Endothelial cell (in vitro differentiated cells): ENCODE measurements at regions not wholly inside any gene's neighbourhood (a gene's known extent, or its start where the extent isn't known, plus 50 kb on each side); places are given as distances from the start of the nearest gene placed in this dataset.

Experiments used
- DNase-seq: peaks from one replicate; pipeline ENCODE4 v3.0.0; 2021; ENCODE audit warnings: low spot score
- H3K27ac Mint-ChIP-seq: one replicate; pipeline ENCODE4 v1.8.0; 2021; ENCODE audit warnings: mixed read lengths, inconsistent platforms; ENCODE audit not compliant: unreplicated experiment
- H3K27me3 Mint-ChIP-seq: one replicate; pipeline ENCODE4 v1.8.0; 2021; ENCODE audit warnings: mild to moderate bottlenecking, moderate library complexity, mixed read lengths, inconsistent platforms; ENCODE audit not compliant: unreplicated experiment
- H3K36me3 Mint-ChIP-seq: one replicate; pipeline ENCODE4 v1.8.0; 2021; ENCODE audit warnings: mild to moderate bottlenecking, low read depth, mixed read lengths, inconsistent platforms; ENCODE audit not compliant: unreplicated experiment
- H3K4me1 Mint-ChIP-seq: one replicate; pipeline ENCODE4 v1.8.0; 2021; ENCODE audit warnings: mild to moderate bottlenecking, mixed read lengths, inconsistent platforms; ENCODE audit not compliant: unreplicated experiment
- H3K4me3 Mint-ChIP-seq: one replicate; pipeline ENCODE4 v1.8.0; 2021; ENCODE audit warnings: mild to moderate bottlenecking, mixed read lengths, inconsistent platforms; ENCODE audit not compliant: unreplicated experiment
- H3K9me3 Mint-ChIP-seq: one replicate; pipeline ENCODE4 v1.8.0; 2021; ENCODE audit warnings: mixed read lengths, inconsistent platforms; ENCODE audit not compliant: unreplicated experiment
- TF ChIP-seq, protein P1 (sequence below): fragments of 200-600 bp; sonication (generic); IDR thresholded peaks from one replicate; pipeline ENCODE4 v1.5.0; 2021; ENCODE audit warnings: antibody characterized with exemption; ENCODE audit not compliant: unreplicated experiment

DNA sequence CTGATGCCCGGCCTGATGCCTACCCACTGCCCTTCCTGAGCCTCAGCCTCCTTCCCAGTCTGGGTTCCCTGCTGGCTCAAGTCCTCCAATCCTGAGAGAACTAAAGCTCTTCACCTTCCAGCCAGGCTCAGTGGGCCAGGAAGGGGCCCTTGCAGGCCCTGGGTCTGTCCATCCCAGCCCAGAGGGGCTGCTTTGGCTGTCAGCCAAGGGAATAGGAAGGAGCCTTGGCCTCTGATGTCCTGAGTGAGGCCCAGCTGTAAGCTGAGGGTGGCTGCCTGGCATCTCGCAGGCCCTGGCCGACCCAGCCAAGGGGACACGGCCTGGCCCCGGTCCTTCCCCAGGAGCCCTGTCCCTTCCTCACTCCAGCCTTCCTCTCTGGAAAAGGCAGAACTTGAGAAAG, 83.4 kb downstream of the DHCR7 start:
- Mint-ChIP-seq H3K27ac (no peak overlapping the region), H3K4me3 (no peak overlapping the region), H3K36me3 (no peaks in the 10 kb centered on the region), H3K9me3 (no peaks in the 10 kb centered on the region), H3K4me1 (no peaks in the 10 kb centered on the region), H3K27me3 (no peaks in the 10 kb centered on the region)
- TF ChIP-seq, protein P1, sequence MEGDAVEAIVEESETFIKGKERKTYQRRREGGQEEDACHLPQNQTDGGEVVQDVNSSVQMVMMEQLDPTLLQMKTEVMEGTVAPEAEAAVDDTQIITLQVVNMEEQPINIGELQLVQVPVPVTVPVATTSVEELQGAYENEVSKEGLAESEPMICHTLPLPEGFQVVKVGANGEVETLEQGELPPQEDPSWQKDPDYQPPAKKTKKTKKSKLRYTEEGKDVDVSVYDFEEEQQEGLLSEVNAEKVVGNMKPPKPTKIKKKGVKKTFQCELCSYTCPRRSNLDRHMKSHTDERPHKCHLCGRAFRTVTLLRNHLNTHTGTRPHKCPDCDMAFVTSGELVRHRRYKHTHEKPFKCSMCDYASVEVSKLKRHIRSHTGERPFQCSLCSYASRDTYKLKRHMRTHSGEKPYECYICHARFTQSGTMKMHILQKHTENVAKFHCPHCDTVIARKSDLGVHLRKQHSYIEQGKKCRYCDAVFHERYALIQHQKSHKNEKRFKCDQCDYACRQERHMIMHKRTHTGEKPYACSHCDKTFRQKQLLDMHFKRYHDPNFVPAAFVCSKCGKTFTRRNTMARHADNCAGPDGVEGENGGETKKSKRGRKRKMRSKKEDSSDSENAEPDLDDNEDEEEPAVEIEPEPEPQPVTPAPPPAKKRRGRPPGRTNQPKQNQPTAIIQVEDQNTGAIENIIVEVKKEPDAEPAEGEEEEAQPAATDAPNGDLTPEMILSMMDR = no peak
- DNase-seq = no peak

DNA sequence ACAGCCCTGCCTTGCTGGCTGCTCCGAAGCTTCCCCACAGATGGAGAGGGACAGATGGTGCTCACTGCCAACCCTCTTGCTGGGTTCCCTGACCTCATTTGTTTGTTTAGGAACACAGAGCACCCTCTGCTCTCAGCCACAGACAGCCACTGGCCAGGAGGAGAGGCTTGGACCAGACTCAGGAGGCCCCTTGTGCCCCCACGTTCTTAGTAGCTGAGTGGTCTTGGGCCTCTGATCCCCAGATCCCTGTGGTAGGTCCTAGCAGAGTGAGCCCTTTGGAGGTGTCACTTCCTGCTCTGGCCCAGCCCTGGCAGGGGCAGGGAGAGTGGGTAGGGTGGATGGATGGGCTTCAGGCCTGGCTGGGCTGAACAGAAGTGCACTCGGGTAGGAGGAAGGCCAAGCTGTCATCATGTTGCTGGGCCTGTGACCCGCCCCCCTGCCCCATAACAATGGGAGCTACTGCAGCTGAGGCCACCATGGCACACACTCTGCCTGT, 84.0 kb downstream of the DHCR7 start:
- no peak for DNase-seq
- no peaks in the 10 kb centered on the region for H3K36me3 Mint-ChIP-seq
- no peaks in the 10 kb centered on the region for H3K4me1 Mint-ChIP-seq

DNA sequence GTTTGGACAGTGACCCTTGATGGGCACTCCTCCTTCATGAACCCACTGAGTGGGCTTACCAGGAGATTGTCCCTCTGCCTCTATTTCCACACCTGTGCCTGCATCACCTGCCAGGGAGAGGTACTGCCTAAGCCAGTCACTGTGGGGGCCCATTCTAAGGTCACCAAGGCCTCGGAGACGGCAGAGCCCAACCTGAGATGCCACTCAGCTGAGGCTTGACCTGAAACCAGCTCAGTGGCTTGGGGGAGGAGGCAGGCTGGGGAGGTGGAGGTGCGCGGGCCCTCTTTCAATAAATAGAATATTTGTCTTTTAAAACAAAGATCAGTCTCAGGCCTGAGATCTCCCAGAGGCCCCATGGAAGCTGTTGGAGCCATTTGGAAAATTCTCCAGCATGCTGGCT, 84.5 kb downstream of the DHCR7 start:
- no peak for DNase-seq
- TF ChIP-seq, protein P1 = no peak
- Mint-ChIP-seq H3K4me3 (no peak overlapping the region), H3K4me1 (no peaks in the 10 kb centered on the region), H3K27me3 (no peaks in the 10 kb centered on the region), H3K27ac (no peak overlapping the region), H3K9me3 (peaks cover 4% of the 10 kb centered on the region), H3K36me3 (peaks cover 5% of the 10 kb centered on the region)

More for the DNA sequence above, 84.0 kb downstream of the DHCR7 start:
- Mint-ChIP-seq H3K4me3 (no peak overlapping the region), H3K27me3 (no peaks in the 10 kb centered on the region), H3K9me3 (no peaks in the 10 kb centered on the region), H3K27ac (no peak overlapping the region)
- TF ChIP-seq, protein P1 = no peak

DNA sequence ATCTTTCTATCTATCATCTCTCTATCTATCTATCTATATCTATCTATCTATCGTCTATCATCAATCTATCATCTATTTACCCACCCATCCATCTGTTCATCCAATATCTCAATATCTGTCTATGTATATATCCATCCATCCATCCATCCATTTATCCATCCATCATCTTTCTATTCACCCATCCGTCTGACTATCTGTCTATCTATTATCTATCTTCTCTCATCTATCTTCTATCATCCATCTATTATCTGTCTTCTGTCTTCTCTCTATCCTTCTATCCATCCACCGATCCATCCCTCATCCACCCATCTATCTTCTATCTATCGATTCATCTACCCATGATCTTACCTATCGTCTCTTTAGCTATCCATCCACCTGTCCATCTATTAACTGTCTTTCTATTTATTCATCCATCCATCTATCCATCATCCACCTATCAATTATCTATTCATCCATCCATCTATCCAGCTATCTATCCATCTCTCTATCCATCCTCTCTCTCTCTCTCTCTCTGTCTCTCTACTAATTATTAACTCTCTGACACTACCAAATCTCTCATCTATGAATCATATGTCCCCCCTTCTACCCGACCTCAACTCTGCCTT, 89.1 kb downstream of the DHCR7 start:
- TF ChIP-seq, protein P1 = no peak
- no peak for DNase-seq
- Mint-ChIP-seq H3K4me1 (no peaks in the 10 kb centered on the region), H3K9me3 (peaks cover 4% of the 10 kb centered on the region), H3K36me3 (peaks cover 7% of the 10 kb centered on the region), H3K27ac (no peak overlapping the region), H3K27me3 (no peaks in the 10 kb centered on the region), H3K4me3 (no peak overlapping the region)

DNA sequence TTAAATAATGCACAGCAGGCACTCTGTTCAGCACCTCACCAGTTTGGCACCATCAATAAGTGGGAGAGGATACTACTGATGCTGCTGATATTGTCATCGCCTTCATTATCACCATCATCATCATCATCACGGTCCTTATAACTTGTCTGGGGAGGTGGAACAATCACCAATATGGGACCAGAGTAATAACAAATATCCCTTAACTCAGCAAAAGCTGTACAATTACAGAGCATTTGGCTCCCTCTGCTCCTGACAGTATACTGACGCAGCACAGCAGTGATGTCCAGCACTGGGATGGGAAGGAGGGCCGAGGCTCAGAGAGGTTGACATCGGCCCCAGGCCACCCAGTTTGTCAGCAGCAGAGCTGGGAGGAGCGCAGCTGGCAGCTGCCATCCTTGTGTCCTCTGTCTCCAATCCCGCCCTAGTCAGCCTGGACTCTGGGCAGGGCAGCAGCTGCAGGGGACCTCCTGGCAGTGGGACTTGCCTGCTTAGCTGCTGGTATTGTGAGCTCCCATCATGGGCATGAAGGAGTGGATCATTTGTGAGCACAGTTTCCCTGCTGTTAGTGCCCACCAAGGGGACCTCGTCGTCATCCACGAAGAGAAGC, 90.0 kb downstream of the DHCR7 start:
- no peak for DNase-seq
- no peaks in the 10 kb centered on the region for H3K4me1 Mint-ChIP-seq
- peaks cover 7% of the 10 kb centered on the region for H3K36me3 Mint-ChIP-seq
- H3K27me3 Mint-ChIP-seq = no peaks in the 10 kb centered on the region
- peaks cover 4% of the 10 kb centered on the region for H3K9me3 Mint-ChIP-seq
- H3K4me3 Mint-ChIP-seq = no peak overlapping the region
- TF ChIP-seq, protein P1 = no peak
- H3K27ac Mint-ChIP-seq = no peak overlapping the region
